CD4-positive, alpha-beta memory T cell (primary cell): ENCODE measurements at regions not wholly inside any gene's neighbourhood (a gene's known extent, or its start where the extent isn't known, plus 50 kb on each side); places are given as distances from the start of the nearest gene placed in this dataset.

Experiments
- CTCF ChIA-PET: fragments of 350-600 bp; sonication (Branson Sonifier 250); formaldehyde crosslinking; loops from one replicate; lab custom pipeline; 2021; ENCODE audit warnings: inconsistent platforms; ENCODE audit not compliant: partially characterized antibody; lab: Charles Lee
- POLR2A ChIA-PET: fragments of 350-600 bp; sonication (Branson Sonifier 250); formaldehyde crosslinking; loops from one replicate; lab custom pipeline; 2021; ENCODE audit not compliant: partially characterized antibody; lab: Charles Lee
- DNase-seq, 5 donors: peaks; one replicate each; pipeline versions ENCODE4 v3.0.0 to v3.0.0-alpha.2; 2020 to 2022; ENCODE audit warnings: mixed read lengths in 1 of 5
- H3K27ac ChIP-seq: one replicate; pipeline ENCODE4 v1.7.0; 2013; ENCODE audit warnings: low read depth, low read length
- H3K27me3 ChIP-seq: 2 replicates; pipeline ENCODE4 v1.7.0; 2013; ENCODE audit warnings: mild to moderate bottlenecking, low read length, moderate library complexity; ENCODE audit not compliant: insufficient read depth
- H3K36me3 ChIP-seq: 2 replicates; pipeline ENCODE4 v1.7.0; 2013; ENCODE audit warnings: mild to moderate bottlenecking, low read length, moderate library complexity; ENCODE audit not compliant: insufficient read depth
- H3K4me1 ChIP-seq: 2 replicates; pipeline ENCODE4 v1.7.0; 2013; ENCODE audit warnings: mild to moderate bottlenecking, low read length, moderate library complexity; ENCODE audit not compliant: insufficient read depth
- H3K4me3 ChIP-seq, 2 donors: one replicate each; pipeline ENCODE4 v1.7.0; 2013; ENCODE audit warnings: low read length in 2 of 2, mild to moderate bottlenecking in 1 of 2
- H3K9me3 ChIP-seq, 2 donors: one replicate each; pipeline ENCODE4 v1.7.0; 2013; ENCODE audit warnings: low read length in 2 of 2, control low read depth in 1 of 2; ENCODE audit not compliant: control insufficient read depth in 1 of 2
- H3K27ac Mint-ChIP-seq, 7 donors: one replicate each; pipeline ENCODE4 v1.8.0; 2020 to 2021; ENCODE audit warnings: mixed read lengths in 7 of 7, mild to moderate bottlenecking in 6 of 7, inconsistent platforms in 3 of 7, moderate library complexity in 3 of 7
- H3K27me3 Mint-ChIP-seq, 2 donors: one replicate each; pipeline ENCODE4 v1.8.0; 2020 to 2021; ENCODE audit warnings: mixed read lengths in 2 of 2
- H3K36me3 Mint-ChIP-seq, 2 donors: one replicate each; pipeline ENCODE4 v1.8.0; 2020 to 2021; ENCODE audit warnings: mixed read lengths in 2 of 2, inconsistent platforms in 1 of 2, mild to moderate bottlenecking in 1 of 2
- H3K4me1 Mint-ChIP-seq, 4 donors: one replicate each; pipeline ENCODE4 v1.8.0; 2020 to 2021; ENCODE audit warnings: mixed read lengths in 4 of 4, mild to moderate bottlenecking in 1 of 4
- H3K4me3 Mint-ChIP-seq, 8 donors: one replicate each; pipeline ENCODE4 v1.8.0; 2020 to 2021; ENCODE audit warnings: mixed read lengths in 8 of 8, mild to moderate bottlenecking in 7 of 8, moderate library complexity in 6 of 8, inconsistent platforms in 3 of 8
- H3K9me3 Mint-ChIP-seq, 8 donors: one replicate each; pipeline ENCODE4 v1.8.0; 2020 to 2021; ENCODE audit warnings: mixed read lengths in 8 of 8, mild to moderate bottlenecking in 5 of 8, inconsistent platforms in 3 of 8, moderate library complexity in 1 of 8
- intact Hi-C: fragments of 100-400 bp; cut with micrococcal nuclease; formaldehyde crosslinking; loops from one replicate; pipeline ENCODE4 v1.15.1; 2023

- Histone ChIP-seq H3K9me3 (no peaks in the 10 kb centered on the region), H3K36me3 (no peaks in the 10 kb centered on the region), H3K4me3 (no peak overlapping the region), H3K27ac (no peak overlapping the region), H3K27me3 (no peaks in the 10 kb centered on the region), H3K4me1 (peaks cover 18% of the 10 kb centered on the region)
- Mint-ChIP-seq H3K4me1 (peaks cover 12 to 17% (median 14%) of the 10 kb centered on the region in 4 donors), H3K36me3 (no peaks in the 10 kb centered on the region), H3K9me3 (no peaks in the 10 kb centered on the region), H3K27ac (peak overlapping the region in 2 of 7 donors; percentile 6 to 43), H3K27me3 (no peaks in the 10 kb centered on the region), H3K4me3 (no peak overlapping the region)
- no peak for DNase-seq
- intact Hi-C loops, result no loop called here
- CTCF ChIA-PET, result interaction anchor here (0.6 kb wide), 1 partner anchor 334 kb away, joined by 3 read pairs; no protein-coding TSS in a partner anchor
- POLR2A ChIA-PET, result interaction anchor here (1.4 to 2.2 kb wide), 4 partner anchors 22 to 219 kb away, joined by 3 to 17 read pairs (median 8); no protein-coding TSS in a partner anchor
Measured at GRCh38 chr12:89928467-89928866, 219.8 kb upstream of the ATP2B1 start.

- H3K4me3 ChIP-seq, result no peak overlapping the region
- no peaks in the 10 kb centered on the region for H3K9me3 Mint-ChIP-seq
- no peaks in the 10 kb centered on the region for H3K27me3 ChIP-seq
- H3K4me3 Mint-ChIP-seq, result peak overlapping the region in 6 of 8 donors; percentile 2 to 69 (median 42)
- no peaks in the 10 kb centered on the region for H3K27me3 Mint-ChIP-seq
- H3K4me1 Mint-ChIP-seq, result peaks cover 8 to 10% (median 9%) of the 10 kb centered on the region in 4 donors
- peak overlapping the region in 6 of 7 donors; percentile 15 to 73 (median 58) for H3K27ac Mint-ChIP-seq
- ChIA-PET CTCF (no interaction called here), POLR2A (interaction anchor here (0.7 to 2.2 kb wide), 6 partner anchors 8 to 218 kb away, joined by 3 to 17 read pairs (median 6); no protein-coding TSS in a partner anchor)
- intact Hi-C loops, result no loop called here
- H3K4me1 ChIP-seq, result peaks cover 10% of the 10 kb centered on the region
- no peaks in the 10 kb centered on the region for H3K36me3 Mint-ChIP-seq
- no peak overlapping the region for H3K27ac ChIP-seq
- no peaks in the 10 kb centered on the region for H3K9me3 ChIP-seq
- DNase-seq, result peak in 2 of 5 donors; percentile 11 to 32
- H3K36me3 ChIP-seq, result no peaks in the 10 kb centered on the region
Measured at GRCh38 chr12:89927226-89927698, 218.6 kb upstream of the ATP2B1 start.

- Mint-ChIP-seq H3K4me1 (peaks cover 7 to 9% (median 8%) of the 10 kb centered on the region in 4 donors), H3K36me3 (no peaks in the 10 kb centered on the region), H3K4me3 (no peak overlapping the region), H3K9me3 (peaks cover 0 to 2% (median 0%) of the 10 kb centered on the region in 8 donors), H3K27me3 (no peaks in the 10 kb centered on the region), H3K27ac (no peak overlapping the region)
- DNase-seq, result no peak
- no peaks in the 10 kb centered on the region for H3K9me3 ChIP-seq
- CTCF ChIA-PET, result no interaction called here
- H3K4me1 ChIP-seq, result peaks cover 10% of the 10 kb centered on the region
- no peaks in the 10 kb centered on the region for H3K36me3 ChIP-seq
- POLR2A ChIA-PET, result no interaction called here
- H3K4me3 ChIP-seq, result no peak overlapping the region
- intact Hi-C loops, result no loop called here
- no peaks in the 10 kb centered on the region for H3K27me3 ChIP-seq
- H3K27ac ChIP-seq, result no peak overlapping the region
Measured at GRCh38 chr12:89924191-89924590, 215.6 kb upstream of the ATP2B1 start.

- CTCF ChIA-PET, result interaction anchor here (1.0 kb wide), 1 partner anchor 27 kb away, joined by 3 read pairs; no protein-coding TSS in a partner anchor
- intact Hi-C loops, result no loop called here
- POLR2A ChIA-PET, result no interaction called here
- Mint-ChIP-seq H3K4me3 (no peak overlapping the region), H3K27ac (no peak overlapping the region), H3K4me1 (peaks cover 13 to 14% (median 14%) of the 10 kb centered on the region in 4 donors), H3K27me3 (no peaks in the 10 kb centered on the region), H3K36me3 (no peaks in the 10 kb centered on the region), H3K9me3 (peaks cover 0 to 2% (median 0%) of the 10 kb centered on the region in 8 donors)
- no peak for DNase-seq
- H3K4me1 ChIP-seq, result peaks cover 10% of the 10 kb centered on the region
- no peak overlapping the region for H3K4me3 ChIP-seq
- no peaks in the 10 kb centered on the region for H3K9me3 ChIP-seq
- H3K27me3 ChIP-seq, result no peaks in the 10 kb centered on the region
- no peaks in the 10 kb centered on the region for H3K36me3 ChIP-seq
- no peak overlapping the region for H3K27ac ChIP-seq
Measured at GRCh38 chr12:89923091-89923490, 214.5 kb upstream of the ATP2B1 start.

- Mint-ChIP-seq H3K9me3 (peaks cover 0 to 2% (median 0%) of the 10 kb centered on the region in 8 donors), H3K27me3 (no peaks in the 10 kb centered on the region), H3K4me3 (no peak overlapping the region), H3K27ac (no peak overlapping the region), H3K36me3 (no peaks in the 10 kb centered on the region), H3K4me1 (peaks cover 8 to 12% (median 9%) of the 10 kb centered on the region in 4 donors)
- H3K4me3 ChIP-seq, result no peak overlapping the region
- no peak overlapping the region for H3K27ac ChIP-seq
- no peaks in the 10 kb centered on the region for H3K9me3 ChIP-seq
- ChIA-PET CTCF (no interaction called here), POLR2A (no interaction called here)
- no peak for DNase-seq
- no peaks in the 10 kb centered on the region for H3K27me3 ChIP-seq
- intact Hi-C loops, result no loop called here
- H3K36me3 ChIP-seq, result no peaks in the 10 kb centered on the region
- no peaks in the 10 kb centered on the region for H3K4me1 ChIP-seq
Measured at GRCh38 chr12:89920866-89921265, 212.2 kb upstream of the ATP2B1 start.

- Mint-ChIP-seq H3K27me3 (no peaks in the 10 kb centered on the region), H3K9me3 (peaks cover 0 to 2% (median 0%) of the 10 kb centered on the region in 8 donors), H3K4me3 (no peak overlapping the region), H3K4me1 (peaks cover 8 to 12% (median 9%) of the 10 kb centered on the region in 4 donors), H3K27ac (no peak overlapping the region), H3K36me3 (no peaks in the 10 kb centered on the region)
- H3K27me3 ChIP-seq, result no peaks in the 10 kb centered on the region
- H3K36me3 ChIP-seq, result no peaks in the 10 kb centered on the region
- H3K4me3 ChIP-seq, result no peak overlapping the region
- DNase-seq, result no peak
- ChIA-PET CTCF (interaction anchor here (0.8 to 1.9 kb wide), 3 partner anchors 10 to 213 kb away, joined by 3 to 5 read pairs (median 4); no protein-coding TSS in a partner anchor), POLR2A (interaction anchor here (0.7 to 2.1 kb wide), 6 partner anchors 8 to 121 kb away, joined by 3 to 9 read pairs (median 4); no protein-coding TSS in a partner anchor)
- H3K4me1 ChIP-seq, result no peaks in the 10 kb centered on the region
- intact Hi-C loops, result loop anchor here (5.0 kb wide), 1 partner anchor 37 kb away; no protein-coding TSS in a partner anchor
- no peak overlapping the region for H3K27ac ChIP-seq
- no peaks in the 10 kb centered on the region for H3K9me3 ChIP-seq
Measured at GRCh38 chr12:89919241-89919906, 210.7 kb upstream of the ATP2B1 start.
